ENCODE measurements at regions not wholly inside any gene's neighbourhood (a gene's known extent, or its start where the extent isn't known, plus 50 kb on each side); places are given as distances from the start of the nearest gene placed in this dataset.
A peak's percentile ranks its signal among the peaks of the same experiment; 100 is the strongest.

- H3K27me3 ChIP-seq: no peaks in the 10 kb centered on the region
- Mint-ChIP-seq H3K4me1 (peaks cover 4% of the 10 kb centered on the region), H3K9me3 (no peaks in the 10 kb centered on the region), H3K27ac (peak overlapping the region; percentile 54), H3K27me3 (ENCODE audit: insufficient read depth, low read depth) (peaks cover 15% of the 10 kb centered on the region), H3K4me3 (no peak overlapping the region), H3K36me3 (no peaks in the 10 kb centered on the region)
- H4K20me1 ChIP-seq (ENCODE audit: low read depth): no peaks in the 10 kb centered on the region
- no peak overlapping the region for H3K9ac ChIP-seq
- H3K9me3 ChIP-seq (ENCODE audit: low read depth): no peaks in the 10 kb centered on the region
- H3F3A ChIP-seq (ENCODE audit: low read depth): no peaks in the 10 kb centered on the region
- no peaks in the 10 kb centered on the region for H3K36me3 ChIP-seq
- H3K4me3 ChIP-seq: no peak overlapping the region
- no peaks in the 10 kb centered on the region for H3K4me1 ChIP-seq
- no peak overlapping the region for H2AFZ ChIP-seq (replicated peaks)
- no peak overlapping the region for H3K4me2 ChIP-seq
- DNase-seq (ENCODE audit: low spot score): no peak
- no peak overlapping the region for H3K27ac ChIP-seq
- no peak for TF ChIP-seq EZH2 (IDR thresholded peaks at IDR 0.05)
- TF ChIP-seq CTCF (IDR thresholded peaks at IDR 0.05): no peak
- TF ChIP-seq EZH2phosphoT487 (IDR thresholded peaks at IDR 0.05): no peak
- no peaks in the 10 kb centered on the region for H3K79me2 ChIP-seq (ENCODE audit: low read depth)
These were observed 190.0 kb downstream of the OLFM1 start for GRCh38 chr9:135277219-135278201.

GRCh38 chr9:135278586-135278985 is 191.1 kb downstream of the OLFM1 start:
- DNase-seq (ENCODE audit: low spot score): no peak
- H3K79me2 ChIP-seq (ENCODE audit: low read depth): no peaks in the 10 kb centered on the region
- H3F3A ChIP-seq (ENCODE audit: low read depth): no peaks in the 10 kb centered on the region
- no peaks in the 10 kb centered on the region for H4K20me1 ChIP-seq (ENCODE audit: low read depth)
- no peak overlapping the region for H3K27ac ChIP-seq
- H3K9me3 Mint-ChIP-seq: no peaks in the 10 kb centered on the region
- H3K27me3 ChIP-seq: no peaks in the 10 kb centered on the region
- H3K9me3 ChIP-seq (ENCODE audit: low read depth): no peaks in the 10 kb centered on the region
- no peaks in the 10 kb centered on the region for H3K36me3 ChIP-seq
- H3K27me3 Mint-ChIP-seq (ENCODE audit: insufficient read depth, low read depth): peaks cover 18% of the 10 kb centered on the region
- no peak overlapping the region for H3K9ac ChIP-seq
- H3K4me3 Mint-ChIP-seq: no peak overlapping the region
- H2AFZ ChIP-seq (replicated peaks): no peak overlapping the region
- H3K4me3 ChIP-seq: no peak overlapping the region
- H3K4me1 ChIP-seq: no peaks in the 10 kb centered on the region
- TF ChIP-seq EZH2phosphoT487 (IDR thresholded peaks at IDR 0.05) (no peak), EZH2 (IDR thresholded peaks at IDR 0.05) (no peak), CTCF (IDR thresholded peaks at IDR 0.05) (no peak)
- no peak overlapping the region for H3K27ac Mint-ChIP-seq
- no peaks in the 10 kb centered on the region for H3K36me3 Mint-ChIP-seq
- H3K4me1 Mint-ChIP-seq: peaks cover 4% of the 10 kb centered on the region
- H3K4me2 ChIP-seq: no peak overlapping the region

- H3K36me3 Mint-ChIP-seq: no peaks in the 10 kb centered on the region
- no peak overlapping the region for H3K27ac ChIP-seq
- H3K27ac Mint-ChIP-seq: no peak overlapping the region
- TF ChIP-seq EZH2 (IDR thresholded peaks at IDR 0.05): no peak
- no peak for TF ChIP-seq CTCF (IDR thresholded peaks at IDR 0.05)
- no peak for TF ChIP-seq EZH2phosphoT487 (IDR thresholded peaks at IDR 0.05)
- DNase-seq (ENCODE audit: low spot score): no peak
- no peaks in the 10 kb centered on the region for H3K9me3 Mint-ChIP-seq
- H3K36me3 ChIP-seq: no peaks in the 10 kb centered on the region
- peaks cover 3% of the 10 kb centered on the region for H3F3A ChIP-seq (ENCODE audit: low read depth)
- no peak overlapping the region for H3K4me3 ChIP-seq
- no peaks in the 10 kb centered on the region for H3K4me1 ChIP-seq
- H3K9me3 ChIP-seq (ENCODE audit: low read depth): no peaks in the 10 kb centered on the region
- H3K9ac ChIP-seq: no peak overlapping the region
- no peaks in the 10 kb centered on the region for H4K20me1 ChIP-seq (ENCODE audit: low read depth)
- no peak overlapping the region for H2AFZ ChIP-seq (replicated peaks)
- peaks cover 4% of the 10 kb centered on the region for H3K4me1 Mint-ChIP-seq
- H3K27me3 ChIP-seq: no peaks in the 10 kb centered on the region
- H3K4me3 Mint-ChIP-seq: no peak overlapping the region
- no peak overlapping the region for H3K4me2 ChIP-seq
- no peaks in the 10 kb centered on the region for H3K79me2 ChIP-seq (ENCODE audit: low read depth)
- peaks cover 21% of the 10 kb centered on the region for H3K27me3 Mint-ChIP-seq (ENCODE audit: insufficient read depth, low read depth)
These were observed 191.9 kb downstream of the OLFM1 start for GRCh38 chr9:135279385-135279784.
